ENCODE measurements at regions not wholly inside any gene's neighbourhood (a gene's known extent, or its start where the extent isn't known, plus 50 kb on each side); places are given as distances from the start of the nearest gene placed in this dataset.
"Not testable (repeated sequence)": the region's sequence is repeated elsewhere in the genome, so short reads cannot be mapped to it uniquely, and the experiment has no call there.

GRCh38 chr4:177975315-177975987 lies 533.2 kb upstream of the AGA start:
- no peak overlapping the region for H3K27ac ChIP-seq
- H3K4me3 ChIP-seq = no peak overlapping the region
- H3K9ac ChIP-seq (ENCODE audit: insufficient read length) = no peak overlapping the region
- no peak for DNase-seq (ENCODE audit: low read depth, low spot score)
- TF ChIP-seq EZH2 (IDR thresholded peaks at IDR 0.05) = no peak
- TF ChIP-seq FOXP2 (optimal IDR thresholded peaks at IDR 0.05; ENCODE audit: control extremely low read depth, extremely low read length, insufficient read depth) = no peak
- TF ChIP-seq POLR2AphosphoS5 (IDR thresholded peaks at IDR 0.05; ENCODE audit: borderline replicate concordance, low read depth, low read length) = no peak
- no peaks in the 10 kb centered on the region for H3K36me3 ChIP-seq (ENCODE audit: insufficient read depth, low read length)
- no peaks in the 10 kb centered on the region for H3K9me3 ChIP-seq (ENCODE audit: low read depth, low read length)

- TF ChIP-seq EZH2 (IDR thresholded peaks at IDR 0.05) = no peak
- Histone ChIP-seq H3K36me3 (ENCODE audit: insufficient read depth, low read length) (no peaks in the 10 kb centered on the region), H3K27ac (no peak overlapping the region), H3K9me3 (ENCODE audit: low read depth, low read length) (no peaks in the 10 kb centered on the region), H3K9ac (ENCODE audit: insufficient read length) (no peak overlapping the region), H3K4me3 (no peak overlapping the region)
- no peak for DNase-seq (ENCODE audit: low read depth, low spot score)
Observed at GRCh38 chr4:177986236-177986635, 544.0 kb upstream of the AGA start.

DNA sequence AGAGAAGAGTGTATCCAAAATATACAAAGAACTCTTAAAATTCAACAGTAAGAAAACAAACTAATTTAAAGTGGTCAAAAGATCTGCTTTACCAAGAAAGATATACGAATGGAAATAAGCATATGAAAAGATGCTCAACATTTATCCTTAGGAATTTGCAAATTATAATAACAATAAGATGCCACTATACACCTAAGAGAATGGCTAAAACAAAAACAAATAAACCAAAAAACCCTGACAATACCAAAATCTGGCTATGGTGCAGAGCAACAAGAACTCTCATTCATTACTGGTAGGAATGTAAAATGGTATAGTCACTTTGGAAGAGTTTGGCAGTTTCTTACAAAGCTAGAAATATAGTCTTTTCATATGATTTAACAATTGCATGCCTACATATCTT lies 545.7 kb upstream of the AGA start:
- Histone ChIP-seq H3K9ac (ENCODE audit: insufficient read length) (no peak overlapping the region), H3K4me3 (no peak overlapping the region), H3K9me3 (ENCODE audit: low read depth, low read length) (no peaks in the 10 kb centered on the region), H3K36me3 (ENCODE audit: insufficient read depth, low read length) (no peaks in the 10 kb centered on the region), H3K27ac (no peak overlapping the region)
- no peak for TF ChIP-seq POLR2AphosphoS5 (IDR thresholded peaks at IDR 0.05; ENCODE audit: borderline replicate concordance, low read depth, low read length)
- TF ChIP-seq FOXP2 (optimal IDR thresholded peaks at IDR 0.05; ENCODE audit: control extremely low read depth, extremely low read length, insufficient read depth) = no peak
- no peak for DNase-seq (ENCODE audit: low read depth, low spot score)

DNA sequence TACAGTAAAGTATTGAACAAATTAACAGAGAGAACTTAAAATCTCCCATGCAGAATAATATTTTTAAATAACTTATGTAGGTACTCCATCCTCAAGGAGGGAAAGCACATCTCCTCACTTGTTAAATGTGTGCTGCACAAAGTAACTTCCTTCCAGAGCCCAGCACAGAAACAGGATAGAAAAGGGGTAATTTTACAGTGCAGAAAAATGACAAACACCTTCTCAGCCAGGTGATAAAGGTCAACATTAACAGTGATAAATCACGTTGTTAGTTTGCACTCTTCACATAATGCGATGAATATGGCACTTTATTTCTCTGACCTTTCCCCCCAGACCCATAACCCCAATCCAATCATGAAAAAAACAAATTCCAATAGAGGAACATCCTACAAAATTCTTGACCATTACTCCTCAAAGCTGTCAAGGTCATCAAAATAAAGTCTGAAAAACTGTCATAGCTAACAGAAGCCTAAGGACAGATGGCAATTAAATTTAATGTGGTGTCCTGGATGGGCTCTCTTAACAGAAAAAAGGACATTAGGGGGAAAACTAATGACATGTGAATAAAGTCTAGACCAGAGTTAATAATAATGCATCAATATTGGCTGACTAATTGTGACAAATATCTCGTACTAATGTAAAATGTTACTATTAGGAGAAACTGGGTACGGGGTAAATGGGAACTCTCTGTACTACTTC lies 547.4 kb upstream of the AGA start:
- Histone ChIP-seq H3K36me3 (ENCODE audit: insufficient read depth, low read length) (no peaks in the 10 kb centered on the region), H3K9ac (ENCODE audit: insufficient read length) (no peak overlapping the region), H3K27ac (no peak overlapping the region), H3K4me3 (no peak overlapping the region), H3K9me3 (ENCODE audit: low read depth, low read length) (no peaks in the 10 kb centered on the region)
- TF ChIP-seq FOXP2 (optimal IDR thresholded peaks at IDR 0.05; ENCODE audit: control extremely low read depth, extremely low read length, insufficient read depth) (no peak), EZH2 (IDR thresholded peaks at IDR 0.05) (no peak), POLR2AphosphoS5 (IDR thresholded peaks at IDR 0.05; ENCODE audit: borderline replicate concordance, low read depth, low read length) (no peak)
- no peak for DNase-seq (ENCODE audit: low read depth, low spot score)

DNA sequence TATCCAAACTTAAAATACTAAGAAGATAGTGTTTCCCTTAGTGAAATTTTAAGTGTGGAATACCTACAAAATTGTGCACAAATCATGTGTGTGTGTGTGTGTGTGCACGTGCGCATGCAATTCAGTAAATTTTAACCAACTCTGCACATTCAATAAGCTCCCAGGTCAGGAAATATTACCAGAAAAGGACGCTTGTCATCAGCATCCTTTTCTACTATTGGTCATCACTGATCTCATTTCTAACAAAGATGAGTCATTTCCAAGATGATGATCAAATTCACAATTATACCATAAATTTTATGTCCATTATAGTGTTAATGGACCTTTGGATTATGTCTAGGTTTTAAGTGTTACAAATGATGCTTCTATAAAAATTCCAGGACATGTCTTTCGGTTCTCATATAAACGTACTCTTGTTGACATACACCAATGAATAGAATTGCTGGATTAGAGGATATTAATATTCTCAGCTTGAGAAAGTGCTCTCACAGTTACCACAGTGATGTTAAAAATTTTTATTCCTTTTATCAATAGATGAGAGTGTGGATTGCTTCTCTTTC lies 560.9 kb upstream of the AGA start:
- Histone ChIP-seq H3K36me3 (ENCODE audit: insufficient read depth, low read length) (no peaks in the 10 kb centered on the region), H3K9ac (ENCODE audit: insufficient read length) (no peak overlapping the region), H3K27ac (no peak overlapping the region), H3K4me3 (no peak overlapping the region), H3K9me3 (ENCODE audit: low read depth, low read length) (no peaks in the 10 kb centered on the region)
- TF ChIP-seq POLR2AphosphoS5 (IDR thresholded peaks at IDR 0.05; ENCODE audit: borderline replicate concordance, low read depth, low read length) (no peak), EZH2 (IDR thresholded peaks at IDR 0.05) (no peak), FOXP2 (optimal IDR thresholded peaks at IDR 0.05; ENCODE audit: control extremely low read depth, extremely low read length, insufficient read depth) (no peak)
- DNase-seq (ENCODE audit: low read depth, low spot score) = no peak

GRCh38 chr4:178010596-178010995 lies 568.4 kb upstream of the AGA start:
- no peak overlapping the region for H3K27ac ChIP-seq
- TF ChIP-seq POLR2AphosphoS5 (IDR thresholded peaks at IDR 0.05; ENCODE audit: borderline replicate concordance, low read depth, low read length) (no peak), EZH2 (IDR thresholded peaks at IDR 0.05) (no peak), FOXP2 (optimal IDR thresholded peaks at IDR 0.05; ENCODE audit: control extremely low read depth, extremely low read length, insufficient read depth) (no peak)
- no peak for DNase-seq (ENCODE audit: low read depth, low spot score)
- no peak overlapping the region for H3K9ac ChIP-seq (ENCODE audit: insufficient read length)
- H3K36me3 ChIP-seq (ENCODE audit: insufficient read depth, low read length) = no peaks in the 10 kb centered on the region
- H3K9me3 ChIP-seq (ENCODE audit: low read depth, low read length) = no peaks in the 10 kb centered on the region
- H3K4me3 ChIP-seq = no peak overlapping the region

DNA sequence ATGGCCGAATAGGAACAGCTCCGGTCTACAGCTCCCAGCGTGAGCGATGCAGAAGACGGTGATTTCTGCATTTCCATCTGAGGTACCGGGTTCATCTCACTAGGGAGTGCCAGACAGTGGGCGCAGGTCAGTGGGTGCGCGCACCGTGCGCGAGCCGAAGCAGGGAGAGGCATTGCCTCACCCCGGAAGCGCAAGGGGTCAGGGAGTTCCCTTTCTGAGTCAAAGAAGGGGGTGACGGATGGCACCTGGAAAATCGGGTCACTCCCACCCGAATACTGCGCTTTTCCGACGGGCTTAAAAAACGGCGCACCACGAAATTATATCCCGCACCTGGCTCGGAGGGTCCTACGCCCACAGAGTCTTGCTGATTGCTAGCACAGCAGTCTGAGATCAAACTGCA lies 572.8 kb upstream of the AGA start:
- not testable (repeated sequence) for H3K36me3 ChIP-seq (ENCODE audit: insufficient read depth, low read length); H3K9ac ChIP-seq (ENCODE audit: insufficient read length); H3K9me3 ChIP-seq (ENCODE audit: low read depth, low read length); DNase-seq (ENCODE audit: low read depth, low spot score); H3K4me3 ChIP-seq; H3K27ac ChIP-seq

DNA sequence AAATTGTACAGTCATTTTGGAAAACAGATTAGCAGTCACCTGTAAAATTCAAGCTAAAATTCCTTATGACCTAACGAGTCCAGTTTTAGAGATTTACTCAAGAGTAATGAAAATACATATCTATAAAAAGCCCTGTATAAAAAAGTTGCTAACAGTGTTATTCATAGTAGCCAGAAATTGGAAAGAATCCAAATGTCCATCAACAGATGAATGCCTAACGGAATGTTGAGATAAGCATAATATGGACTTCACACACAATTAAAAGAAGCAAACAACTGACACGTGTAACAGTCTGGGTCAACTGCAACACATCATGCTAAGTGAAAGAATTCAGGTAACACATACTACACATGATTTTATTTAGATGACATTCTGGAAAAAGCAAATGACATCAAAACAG lies 584.8 kb upstream of the AGA start:
- no peak overlapping the region for H3K4me3 ChIP-seq
- H3K27ac ChIP-seq = no peak overlapping the region
- TF ChIP-seq FOXP2 (optimal IDR thresholded peaks at IDR 0.05; ENCODE audit: control extremely low read depth, extremely low read length, insufficient read depth) (no peak), POLR2AphosphoS5 (IDR thresholded peaks at IDR 0.05; ENCODE audit: borderline replicate concordance, low read depth, low read length) (no peak), EZH2 (IDR thresholded peaks at IDR 0.05) (no peak)
- H3K36me3 ChIP-seq (ENCODE audit: insufficient read depth, low read length) = no peaks in the 10 kb centered on the region
- DNase-seq (ENCODE audit: low read depth, low spot score) = no peak
- H3K9me3 ChIP-seq (ENCODE audit: low read depth, low read length) = no peaks in the 10 kb centered on the region
- no peak overlapping the region for H3K9ac ChIP-seq (ENCODE audit: insufficient read length)

DNA sequence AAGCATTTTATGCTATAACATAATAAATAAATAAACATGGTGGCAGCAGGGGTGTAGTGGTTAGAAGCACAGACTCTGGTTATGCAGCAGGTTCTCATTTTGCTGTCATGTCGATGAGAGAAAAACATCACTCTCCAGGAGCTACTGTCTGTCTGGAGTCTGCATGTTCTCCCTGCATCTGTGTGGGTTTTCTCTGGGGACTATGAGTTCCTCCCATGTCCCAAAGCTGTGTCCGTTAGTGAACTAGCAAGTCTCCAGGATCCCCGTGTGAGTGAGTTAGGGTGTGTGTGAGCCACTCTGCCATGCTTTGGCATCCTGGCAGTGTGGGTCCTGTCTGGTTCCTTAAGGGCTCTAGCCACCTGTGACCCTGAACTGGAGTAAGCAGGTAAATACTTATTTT lies 585.6 kb upstream of the AGA start:
- TF ChIP-seq POLR2AphosphoS5 (IDR thresholded peaks at IDR 0.05; ENCODE audit: borderline replicate concordance, low read depth, low read length) = no peak
- no peak overlapping the region for H3K4me3 ChIP-seq
- H3K36me3 ChIP-seq (ENCODE audit: insufficient read depth, low read length) = no peaks in the 10 kb centered on the region

More for the DNA sequence above, 585.6 kb upstream of the AGA start:
- Histone ChIP-seq H3K9me3 (ENCODE audit: low read depth, low read length) (no peaks in the 10 kb centered on the region), H3K27ac (no peak overlapping the region), H3K9ac (ENCODE audit: insufficient read length) (no peak overlapping the region)
- no peak for DNase-seq (ENCODE audit: low read depth, low spot score)
